ENCODE measurements at regions not wholly inside any gene's neighbourhood (a gene's known extent, or its start where the extent isn't known, plus 50 kb on each side); places are given as distances from the start of the nearest gene placed in this dataset.

DNA sequence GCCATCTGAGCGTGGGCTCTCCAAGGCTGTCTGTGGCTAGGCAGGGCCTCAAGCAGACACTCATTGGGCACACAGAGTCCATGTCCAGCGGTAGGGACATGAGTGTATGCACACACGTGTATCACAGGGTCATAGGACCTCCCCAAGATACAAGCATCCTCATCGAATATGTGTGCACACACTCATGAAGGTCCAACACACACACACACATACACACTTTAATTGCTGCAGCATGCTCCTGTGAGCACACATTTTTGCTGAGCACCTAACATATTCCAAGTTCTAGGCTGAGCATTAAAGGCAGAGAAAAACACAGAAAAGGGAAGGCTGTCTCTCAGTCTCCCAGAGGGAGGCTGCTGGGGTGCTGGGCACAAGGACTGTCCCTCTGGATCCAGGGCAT lies 59.3 kb upstream of the TBX3 start:
- Histone ChIP-seq H3K27ac (ENCODE audit: low read depth, low read length) (no peak overlapping the region), H3K23ac (ENCODE audit: insufficient read length) (no peak overlapping the region), H3K9ac (replicated peaks in 1 of 4; ENCODE audit: extremely low read depth in 1 of 4, low read depth in 3 of 4, low read length in 3 of 4) (no peak overlapping the region), H4K91ac (replicated peaks; ENCODE audit: insufficient read length, low read length) (no peak overlapping the region), H3K23me2 (ENCODE audit: low read depth, low read length) (no peaks in the 10 kb centered on the region; the same call in 1 of the 2 replicates), H4K20me1 (replicated peaks in 1 of 2; ENCODE audit: control insufficient read depth in 1 of 2, insufficient read depth in 2 of 2, low read length in 2 of 2) (no peaks in the 10 kb centered on the region), H3K4me3 (ENCODE audit: extremely low read depth in 1 of 4, insufficient read depth in 2 of 4, low read depth in 3 of 4, low read length in 4 of 4) (no peak overlapping the region), H4K5ac (ENCODE audit: insufficient read length, low read depth, low read length) (no peak overlapping the region), H3K14ac (ENCODE audit: insufficient read length) (no peak overlapping the region), H2AFZ (ENCODE audit: low read length) (no peak overlapping the region), H3K4me1 (replicated peaks in 1 of 4; ENCODE audit: control insufficient read depth in 3 of 4, insufficient read depth in 4 of 4, low read length in 3 of 4) (peaks cover 0 to 9% (median 6%) of the 10 kb centered on the region in 4 experiments; a peak in 6 of 7 replicates), H2BK5ac (ENCODE audit: low read depth, low read length) (no peak overlapping the region), H3K4ac (replicated peaks; ENCODE audit: insufficient read length, low read depth, low read length) (no peak overlapping the region), H3K18ac (ENCODE audit: extremely low read depth, low read length) (no peak overlapping the region), H3K9me3 (ENCODE audit: insufficient read depth in 2 of 2, low read depth in 1 of 2, low read length in 1 of 2) (no peaks in the 10 kb centered on the region), H3K79me1 (ENCODE audit: low read depth, low read length) (no peaks in the 10 kb centered on the region), H2BK15ac (ENCODE audit: low read length) (no peak overlapping the region), H4K8ac (ENCODE audit: extremely low read depth, insufficient read depth, low read length) (no peak overlapping the region), H3K27me3 (replicated peaks in 1 of 4; ENCODE audit: control insufficient read depth in 3 of 4, extremely low read depth in 1 of 4, insufficient read depth in 3 of 4, low read length in 3 of 4) (no peaks in the 10 kb centered on the region), H3K56ac (replicated peaks; ENCODE audit: insufficient read length, low read depth, low read length) (no peak overlapping the region), H2BK120ac (replicated peaks; ENCODE audit: low read depth, low read length) (no peak overlapping the region), H3K79me2 (ENCODE audit: control insufficient read depth in 1 of 2, insufficient read depth in 2 of 2, low read length in 2 of 2) (no peaks in the 10 kb centered on the region), H2BK20ac (ENCODE audit: low read length) (no peak overlapping the region), H3K4me2 (ENCODE audit: insufficient read depth in 1 of 2, low read depth in 2 of 2, low read length in 2 of 2) (no peak overlapping the region), H3K36me3 (ENCODE audit: control insufficient read depth in 2 of 4, insufficient read depth in 4 of 4, low read length in 3 of 4) (no peaks in the 10 kb centered on the region), H2AK5ac (ENCODE audit: low read depth, low read length) (no peak overlapping the region), H2BK12ac (ENCODE audit: low read depth, low read length) (no peak overlapping the region)
- WGBS, 2 experiments (ENCODE audit: extremely low coverage in 1 of 2, insufficient coverage in 1 of 2, insufficient read length in 1 of 2, insufficient replicate concordance in 2 of 2, low coverage in 1 of 2, low lambda C conversion rate in 2 of 2, missing lambda C conversion rate in 1 of 2): 88% methylated on average over 4 of the region's 4 CpGs; no CpG with 5 or more reads in 1 of the 2 experiments
- CTCF ChIA-PET (ENCODE audit: partially characterized antibody): interaction anchor here (1.2 kb wide), 1 partner anchor 222 kb away, joined by 3 read pairs; no protein-coding TSS in a partner anchor
- no peak for FAIRE-seq
- no peak for TF ChIP-seq SIRT6 (IDR thresholded peaks at IDR 0.05; ENCODE audit: low read length)
- TF ChIP-seq SAP30 (IDR thresholded peaks at IDR 0.05; ENCODE audit: insufficient read depth, insufficient replicate concordance, low read length): no peak
- DNase-seq (ENCODE audit: low read depth in 1 of 2, low spot score in 2 of 2): no peak
- POLR2A ChIA-PET (ENCODE audit: partially characterized antibody): no interaction called here

All from H1 (cell line).